Vagina (tissue), 2 donors: ENCODE measurements at regions not wholly inside any gene's neighbourhood (a gene's known extent, or its start where the extent isn't known, plus 50 kb on each side); places are given as distances from the start of the nearest gene placed in this dataset.

Experiments
- CTCF ChIP-seq, 3 experiments: fragments of 450-650 bp in 2 of 3; fragments of 200-600 bp in 1 of 3; sonication (generic) in 1 of 3; IDR thresholded peaks; one replicate each; pipeline ENCODE4 v1.5.1; 2017 to 2019; ENCODE audit warnings: antibody characterized with exemption in 3 of 3, mild to moderate bottlenecking in 2 of 3, moderate library complexity in 2 of 3
- POLR2AphosphoS5 ChIP-seq, 2 donors: sonication (generic); formaldehyde crosslinking; IDR thresholded peaks; one replicate each; pipeline ENCODE4 v1.9.0; 2017; ENCODE audit warnings: antibody characterized with exemption in 2 of 2, mild to moderate bottlenecking in 2 of 2, low read depth in 1 of 2; ENCODE audit not compliant: insufficient read depth in 1 of 2

- TF ChIP-seq CTCF (IDR thresholded peaks at IDR 0.05), result no peak
- no peak for TF ChIP-seq POLR2AphosphoS5 (IDR thresholded peaks at IDR 0.05; ENCODE audit: insufficient read depth in 1 of 2, low read depth in 1 of 2)
Observed at GRCh38 chr2:146826388-146826787, 1018.4 kb upstream of the ACVR2A start.
